PC-9 (cell line): ENCODE measurements at regions not wholly inside any gene's neighbourhood (a gene's known extent, or its start where the extent isn't known, plus 50 kb on each side); places are given as distances from the start of the nearest gene placed in this dataset.

ENCODE experiments used
- BruUV-seq: library from RNA; stranded (reverse); fragments of 400-500 nt; replicated peaks from 2 replicates; lab custom pipeline; 2021; lab: Mats Ljungman, UMichigan
- CTCF ChIA-PET: fragments of 300-600 bp; sonication (Branson Sonifier 250); formaldehyde crosslinking; loops from one replicate; lab custom pipeline; 2022; ENCODE audit warnings: antibody characterized with exemption; lab: Charles Lee
- POLR2A ChIA-PET: fragments of 300-600 bp; sonication (Branson Sonifier 250); formaldehyde crosslinking; loops from one replicate; lab custom pipeline; 2022; ENCODE audit warnings: antibody characterized with exemption; ENCODE audit not compliant: unreplicated experiment; lab: Charles Lee
- DNase-seq, 2 experiments: peaks; one replicate each; pipeline versions ENCODE4 v3.0.0 to v3.0.0-alpha.2; 2015 to 2022; ENCODE audit warnings: mixed read lengths in 1 of 2
- H2AFZ ChIP-seq: fragments of 200-600 bp; sonication (generic); 2 replicates; pipeline ENCODE4 v1.8.1; 2017; ENCODE audit warnings: antibody characterized with exemption
- H3F3A ChIP-seq: fragments of 200-600 bp; sonication (generic); 2 replicates; pipeline ENCODE4 v1.8.1; 2017; ENCODE audit warnings: antibody characterized with exemption, mild to moderate bottlenecking, low read depth; ENCODE audit not compliant: insufficient read depth
- H3K27ac ChIP-seq: fragments of 200-600 bp; sonication (generic); 2 replicates; pipeline ENCODE4 v1.6.1; 2016; ENCODE audit warnings: mixed run types
- H3K27me3 ChIP-seq: fragments of 200-600 bp; sonication (generic); 2 replicates; pipeline ENCODE4 v1.6.1; 2016; ENCODE audit warnings: low read depth, mixed run types; ENCODE audit not compliant: insufficient read depth
- H3K36me3 ChIP-seq: fragments of 200-600 bp; sonication (generic); 2 replicates; pipeline ENCODE4 v1.6.1; 2016; ENCODE audit warnings: low read depth, mixed run types
- H3K4me1 ChIP-seq: fragments of 200-600 bp; sonication (generic); replicated peaks from 2 replicates; pipeline ENCODE4 v1.6.1; 2016; ENCODE audit warnings: mixed run types; ENCODE audit not compliant: insufficient read depth
- H3K4me2 ChIP-seq: fragments of 200-600 bp; sonication (generic); 2 replicates; pipeline ENCODE4 v1.6.1; 2017; ENCODE audit warnings: mixed run types
- H3K4me3 ChIP-seq: fragments of 200-600 bp; sonication (generic); 2 replicates; pipeline ENCODE4 v1.6.1; 2016; ENCODE audit warnings: mixed run types
- H3K79me2 ChIP-seq: fragments of 200-600 bp; sonication (generic); 2 replicates; pipeline ENCODE4 v1.6.1; 2017; ENCODE audit warnings: low read depth, mixed run types
- H3K9me2 ChIP-seq: fragments of 200-600 bp; sonication (generic); 2 replicates; pipeline ENCODE4 v1.8.1; 2017; ENCODE audit warnings: mild to moderate bottlenecking; ENCODE audit not compliant: insufficient read depth
- H3K9me3 ChIP-seq: fragments of 200-600 bp; sonication (generic); 2 replicates; pipeline ENCODE4 v1.8.1; 2016; ENCODE audit warnings: low read depth; ENCODE audit not compliant: insufficient read depth
- H4K20me1 ChIP-seq: fragments of 200-600 bp; sonication (generic); 2 replicates; pipeline ENCODE4 v1.8.1; 2017; ENCODE audit not compliant: insufficient read depth
- EZH2 ChIP-seq: fragments of 200-600 bp; sonication (generic); IDR thresholded peaks from 2 replicates; pipeline ENCODE4 v1.8.0; 2017; ENCODE audit warnings: antibody characterized with exemption, low read depth
- intact Hi-C: fragments of 100-400 bp; cut with micrococcal nuclease; formaldehyde crosslinking; loops from one replicate; pipeline ENCODE4 v1.10.0; 2022; ENCODE audit not compliant: unreplicated experiment
- TF ChIP-seq, protein P1 (sequence below): fragments of 200-600 bp; sonication (generic); conservative IDR thresholded peaks from 2 replicates; pipeline ENCODE4 v1.6.1; 2017; ENCODE audit warnings: mixed run types, antibody characterized with exemption, mild to moderate bottlenecking, moderate library complexity

GRCh38 chr11:101305496-101305895, 175.9 kb upstream of the PGR start:
- no peaks in the 10 kb centered on the region for H3K9me2 ChIP-seq
- POLR2A ChIA-PET = no interaction called here
- no peaks in the 10 kb centered on the region for H3K9me3 ChIP-seq
- H3K79me2 ChIP-seq = no peaks in the 10 kb centered on the region
- no peak overlapping the region for H3K27ac ChIP-seq
- no peaks in the 10 kb centered on the region for H3K36me3 ChIP-seq
- no TSS peak for BruUV-seq
- H3K27me3 ChIP-seq = no peaks in the 10 kb centered on the region
- TF ChIP-seq, protein P1, sequence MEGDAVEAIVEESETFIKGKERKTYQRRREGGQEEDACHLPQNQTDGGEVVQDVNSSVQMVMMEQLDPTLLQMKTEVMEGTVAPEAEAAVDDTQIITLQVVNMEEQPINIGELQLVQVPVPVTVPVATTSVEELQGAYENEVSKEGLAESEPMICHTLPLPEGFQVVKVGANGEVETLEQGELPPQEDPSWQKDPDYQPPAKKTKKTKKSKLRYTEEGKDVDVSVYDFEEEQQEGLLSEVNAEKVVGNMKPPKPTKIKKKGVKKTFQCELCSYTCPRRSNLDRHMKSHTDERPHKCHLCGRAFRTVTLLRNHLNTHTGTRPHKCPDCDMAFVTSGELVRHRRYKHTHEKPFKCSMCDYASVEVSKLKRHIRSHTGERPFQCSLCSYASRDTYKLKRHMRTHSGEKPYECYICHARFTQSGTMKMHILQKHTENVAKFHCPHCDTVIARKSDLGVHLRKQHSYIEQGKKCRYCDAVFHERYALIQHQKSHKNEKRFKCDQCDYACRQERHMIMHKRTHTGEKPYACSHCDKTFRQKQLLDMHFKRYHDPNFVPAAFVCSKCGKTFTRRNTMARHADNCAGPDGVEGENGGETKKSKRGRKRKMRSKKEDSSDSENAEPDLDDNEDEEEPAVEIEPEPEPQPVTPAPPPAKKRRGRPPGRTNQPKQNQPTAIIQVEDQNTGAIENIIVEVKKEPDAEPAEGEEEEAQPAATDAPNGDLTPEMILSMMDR = no peak
- no peak for TF ChIP-seq EZH2
- intact Hi-C loops = no loop called here
- no peak overlapping the region for H3K4me3 ChIP-seq
- H4K20me1 ChIP-seq = no peaks in the 10 kb centered on the region
- H3K4me2 ChIP-seq = no peak overlapping the region
- H3K4me1 ChIP-seq = no peaks in the 10 kb centered on the region
- H2AFZ ChIP-seq = no peak overlapping the region
- DNase-seq = no peak
- CTCF ChIA-PET = no interaction called here
- H3F3A ChIP-seq = no peaks in the 10 kb centered on the region; the same call in 1 of the 2 replicates

- H2AFZ ChIP-seq = no peak overlapping the region; the same call in 1 of the 2 replicates
- H3K4me3 ChIP-seq = no peak overlapping the region
- no TSS peak for BruUV-seq
- H3K4me2 ChIP-seq = no peak overlapping the region
- no peaks in the 10 kb centered on the region; the same call in 1 of the 2 replicates for H3K9me2 ChIP-seq
- H3K4me1 ChIP-seq = no peaks in the 10 kb centered on the region
- H3K36me3 ChIP-seq = no peaks in the 10 kb centered on the region
- intact Hi-C loops = no loop called here
- TF ChIP-seq, protein P1 = no peak
- no peak for TF ChIP-seq EZH2
- ChIA-PET POLR2A (no interaction called here), CTCF (no interaction called here)
- no peaks in the 10 kb centered on the region for H3K9me3 ChIP-seq
- DNase-seq = no peak
- no peaks in the 10 kb centered on the region for H4K20me1 ChIP-seq
- no peaks in the 10 kb centered on the region for H3K79me2 ChIP-seq
- H3K27ac ChIP-seq = no peak overlapping the region
- H3K27me3 ChIP-seq = no peaks in the 10 kb centered on the region
- H3F3A ChIP-seq = no peaks in the 10 kb centered on the region; the same call in 1 of the 2 replicates
These were observed 169.6 kb upstream of the PGR start for GRCh38 chr11:101299210-101299609.

- no TSS peak for BruUV-seq
- H2AFZ ChIP-seq = no peak overlapping the region
- no peaks in the 10 kb centered on the region for H3F3A ChIP-seq
- TF ChIP-seq, protein P1 = no peak
- TF ChIP-seq EZH2 = no peak
- no peak overlapping the region for H3K4me3 ChIP-seq
- H3K27ac ChIP-seq = no peak overlapping the region
- ChIA-PET POLR2A (no interaction called here), CTCF (interaction anchor here (0.6 kb wide), 1 partner anchor 231 kb away, joined by 3 read pairs; no protein-coding TSS in a partner anchor)
- H3K79me2 ChIP-seq = no peaks in the 10 kb centered on the region
- no peaks in the 10 kb centered on the region for H3K27me3 ChIP-seq
- DNase-seq = peak; percentile 53 to 59
- H3K9me2 ChIP-seq = no peaks in the 10 kb centered on the region; the same call in 1 of the 2 replicates
- no peak overlapping the region for H3K4me2 ChIP-seq
- no peaks in the 10 kb centered on the region for H3K36me3 ChIP-seq
- H3K9me3 ChIP-seq = no peaks in the 10 kb centered on the region
- intact Hi-C loops = no loop called here
- H4K20me1 ChIP-seq = no peaks in the 10 kb centered on the region
- no peaks in the 10 kb centered on the region for H3K4me1 ChIP-seq
These were observed 167.3 kb upstream of the PGR start for GRCh38 chr11:101296896-101297295.
